HEK293 (cell line): ENCODE measurements at regions not wholly inside any gene's neighbourhood (a gene's known extent, or its start where the extent isn't known, plus 50 kb on each side); places are given as distances from the start of the nearest gene placed in this dataset.

Experiments
- CTCF ChIP-seq: fragments of 450-650 bp; formaldehyde crosslinking; IDR thresholded peaks from 2 replicates; pipeline ENCODE4 v1.5.1; 2016; ENCODE audit warnings: missing biosample characterization, missing genetic modification characterization
- KLF16 ChIP-seq: fragments of 450-650 bp; formaldehyde crosslinking; IDR thresholded peaks from 2 replicates; pipeline ENCODE4 v1.5.1; 2017; ENCODE audit warnings: missing biosample characterization, missing genetic modification characterization
- SP2 ChIP-seq: fragments of 450-650 bp; formaldehyde crosslinking; IDR thresholded peaks from 2 replicates; pipeline ENCODE4 v1.5.1; 2016; ENCODE audit warnings: missing biosample characterization, missing genetic modification characterization
- ZBTB8A ChIP-seq: fragments of 450-650 bp; formaldehyde crosslinking; IDR thresholded peaks from 2 replicates; pipeline ENCODE4 v1.5.1; 2016; ENCODE audit warnings: missing biosample characterization, missing genetic modification characterization
- ZNF274 ChIP-seq, 2 experiments: fragments of 200-500 bp in 1 of 2; fragments of 450-650 bp in 1 of 2; sonication (Bioruptor generic) in 1 of 2; formaldehyde crosslinking in 1 of 2; IDR thresholded peaks; 2 replicates each; pipeline versions ENCODE4 v1.5.1 to v1.6.1; 2014 to 2016; ENCODE audit warnings: borderline replicate concordance in 1 of 2, inconsistent platforms in 1 of 2, low read length in 1 of 2, missing biosample characterization in 1 of 2, missing genetic modification characterization in 1 of 2
- ZNF514 ChIP-seq: fragments of 450-650 bp; formaldehyde crosslinking; IDR thresholded peaks from 2 replicates; pipeline ENCODE4 v1.5.1; 2016; ENCODE audit warnings: missing biosample characterization, missing genetic modification characterization
- ZNF645 ChIP-seq: fragments of 450-650 bp; formaldehyde crosslinking; IDR thresholded peaks from 2 replicates; pipeline ENCODE4; 2016; ENCODE audit warnings: missing biosample characterization, missing genetic modification characterization
- ZNF776 ChIP-seq: fragments of 450-650 bp; formaldehyde crosslinking; IDR thresholded peaks from 2 replicates; pipeline ENCODE4 v1.5.0; 2017; ENCODE audit warnings: missing biosample characterization, missing genetic modification characterization, borderline replicate concordance
- TF ChIP-seq, protein P1 (sequence below): fragments of 450-650 bp; formaldehyde crosslinking; IDR thresholded peaks from 2 replicates; pipeline ENCODE4 v1.5.1; 2016; ENCODE audit warnings: missing biosample characterization, missing genetic modification characterization

GRCh38 chr13:33628662-33629061, 189.3 kb upstream of the RFC3 start:
- TF ChIP-seq ZNF514 (tag by site-specific recombination) (no peak), ZNF776 (tag by site-specific recombination) (no peak), ZNF645 (tag by site-specific recombination) (no peak), SP2 (no peak), CTCF (tag by site-specific recombination) (no peak), ZNF274 (IDR thresholded peaks at IDR 0.05; ENCODE audit: low read length) (no peak), ZNF274 (tag by site-specific recombination; IDR thresholded peaks at IDR 0.05; ENCODE audit: borderline replicate concordance) (no peak), KLF16 (tag by site-specific recombination) (no peak), ZBTB8A (tag by site-specific recombination) (no peak)
- TF ChIP-seq, protein P1, sequence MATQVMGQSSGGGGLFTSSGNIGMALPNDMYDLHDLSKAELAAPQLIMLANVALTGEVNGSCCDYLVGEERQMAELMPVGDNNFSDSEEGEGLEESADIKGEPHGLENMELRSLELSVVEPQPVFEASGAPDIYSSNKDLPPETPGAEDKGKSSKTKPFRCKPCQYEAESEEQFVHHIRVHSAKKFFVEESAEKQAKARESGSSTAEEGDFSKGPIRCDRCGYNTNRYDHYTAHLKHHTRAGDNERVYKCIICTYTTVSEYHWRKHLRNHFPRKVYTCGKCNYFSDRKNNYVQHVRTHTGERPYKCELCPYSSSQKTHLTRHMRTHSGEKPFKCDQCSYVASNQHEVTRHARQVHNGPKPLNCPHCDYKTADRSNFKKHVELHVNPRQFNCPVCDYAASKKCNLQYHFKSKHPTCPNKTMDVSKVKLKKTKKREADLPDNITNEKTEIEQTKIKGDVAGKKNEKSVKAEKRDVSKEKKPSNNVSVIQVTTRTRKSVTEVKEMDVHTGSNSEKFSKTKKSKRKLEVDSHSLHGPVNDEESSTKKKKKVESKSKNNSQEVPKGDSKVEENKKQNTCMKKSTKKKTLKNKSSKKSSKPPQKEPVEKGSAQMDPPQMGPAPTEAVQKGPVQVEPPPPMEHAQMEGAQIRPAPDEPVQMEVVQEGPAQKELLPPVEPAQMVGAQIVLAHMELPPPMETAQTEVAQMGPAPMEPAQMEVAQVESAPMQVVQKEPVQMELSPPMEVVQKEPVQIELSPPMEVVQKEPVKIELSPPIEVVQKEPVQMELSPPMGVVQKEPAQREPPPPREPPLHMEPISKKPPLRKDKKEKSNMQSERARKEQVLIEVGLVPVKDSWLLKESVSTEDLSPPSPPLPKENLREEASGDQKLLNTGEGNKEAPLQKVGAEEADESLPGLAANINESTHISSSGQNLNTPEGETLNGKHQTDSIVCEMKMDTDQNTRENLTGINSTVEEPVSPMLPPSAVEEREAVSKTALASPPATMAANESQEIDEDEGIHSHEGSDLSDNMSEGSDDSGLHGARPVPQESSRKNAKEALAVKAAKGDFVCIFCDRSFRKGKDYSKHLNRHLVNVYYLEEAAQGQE (tag by site-specific recombination) = no peak
